GM19239 (cell line): ENCODE measurements at regions not wholly inside any gene's neighbourhood (a gene's known extent, or its start where the extent isn't known, plus 50 kb on each side); places are given as distances from the start of the nearest gene placed in this dataset.
"Not testable (repeated sequence)": the region's sequence is repeated elsewhere in the genome, so short reads cannot be mapped to it uniquely, and the experiment has no call there.

Experiments
- DNase-seq: peaks from one replicate; pipeline ENCODE4 v3.0.0; 2011; ENCODE audit warnings: low spot score; ENCODE audit not compliant: insufficient read length
- FAIRE-seq: peaks from 2 replicates; lab custom pipeline; 2011; peaks lifted over from hg19 to GRCh38; lab: Jason Lieb, UNC

GRCh38 chr21:17089091-17089491 is 423.8 kb upstream of the CXADR start:
- FAIRE-seq = no peak

DNA sequence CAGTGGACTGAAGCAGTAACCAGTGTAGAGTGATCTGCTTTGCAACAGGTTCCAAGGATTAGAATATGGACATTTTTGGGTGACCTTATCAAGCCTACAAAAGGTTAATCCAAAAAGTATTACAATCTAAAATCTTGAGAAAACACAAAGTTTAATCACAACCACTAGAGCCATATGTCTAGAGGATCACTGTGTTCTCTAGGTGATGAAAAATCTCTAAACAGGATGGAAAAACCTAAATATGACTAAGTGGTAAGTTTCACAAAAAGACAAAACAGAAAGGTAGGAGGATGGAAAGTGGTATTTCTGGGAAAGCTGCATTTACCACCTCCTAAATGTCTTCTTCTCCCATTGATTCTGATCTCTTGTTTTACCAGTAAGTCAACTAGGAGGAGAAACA is 411.1 kb upstream of the CXADR start:
- no peak for FAIRE-seq

More at GRCh38 chr21:17089091-17089491, 423.8 kb upstream of the CXADR start:
- DNase-seq = no peak

GRCh38 chr21:17105932-17106331 is 406.9 kb upstream of the CXADR start:
- FAIRE-seq (no peak), DNase-seq (no peak)

More for the DNA sequence above, 411.1 kb upstream of the CXADR start:
- no peak for DNase-seq

GRCh38 chr21:17114045-17114444 is 398.8 kb upstream of the CXADR start:
- DNase-seq (no peak), FAIRE-seq (no peak)

- no peak for FAIRE-seq
- no peak for DNase-seq
Measured at GRCh38 chr21:17118638-17119384, 394.0 kb upstream of the CXADR start.

DNA sequence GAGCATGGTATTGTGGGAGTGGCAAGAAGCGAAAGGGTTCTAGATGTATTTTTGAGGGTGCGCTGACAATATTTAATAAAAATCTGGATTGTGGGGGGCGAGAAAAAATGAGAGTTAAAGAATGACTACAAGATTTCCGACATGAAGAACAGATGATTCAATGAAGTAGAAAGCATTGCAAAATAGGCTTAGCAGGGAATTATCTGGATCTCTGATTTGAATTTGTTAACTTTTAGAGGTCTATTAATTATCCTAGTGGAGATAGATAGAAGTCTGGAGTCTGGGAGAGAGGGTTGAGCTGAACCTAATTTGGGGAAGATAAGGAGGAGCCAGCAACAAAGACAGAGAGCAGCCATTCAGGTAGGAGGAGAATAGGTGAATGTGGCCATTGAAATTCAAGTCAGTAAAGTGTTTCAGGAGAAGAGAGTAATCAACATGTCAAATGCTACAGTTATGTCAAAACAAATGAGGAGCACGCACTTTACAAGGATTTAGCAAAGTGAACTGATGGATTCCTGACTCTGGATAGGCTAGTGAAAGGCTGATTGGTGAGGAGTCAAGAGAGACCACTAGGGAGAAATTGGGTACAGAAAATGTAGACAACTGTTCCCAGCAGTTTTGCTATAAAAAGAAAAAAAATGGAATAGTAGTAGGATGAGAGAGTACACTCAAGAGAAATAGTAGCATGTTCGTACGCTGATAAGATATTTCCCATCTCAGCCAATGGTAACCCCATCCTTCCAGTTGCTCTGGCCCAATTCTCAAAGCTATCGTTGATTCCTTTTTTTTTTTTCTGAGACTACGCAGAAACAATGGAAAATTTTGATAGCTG is 393.2 kb upstream of the CXADR start:
- no peak for FAIRE-seq
- DNase-seq = no peak

GRCh38 chr21:17127395-17127794 is 385.4 kb upstream of the CXADR start:
- FAIRE-seq, DNase-seq: not testable (repeated sequence)

- no peak for FAIRE-seq
- no peak for DNase-seq
Measured at GRCh38 chr21:17128132-17128531, 384.7 kb upstream of the CXADR start.

- DNase-seq, FAIRE-seq: not testable (repeated sequence)
Measured at GRCh38 chr21:17139159-17139558, 373.7 kb upstream of the CXADR start.

DNA sequence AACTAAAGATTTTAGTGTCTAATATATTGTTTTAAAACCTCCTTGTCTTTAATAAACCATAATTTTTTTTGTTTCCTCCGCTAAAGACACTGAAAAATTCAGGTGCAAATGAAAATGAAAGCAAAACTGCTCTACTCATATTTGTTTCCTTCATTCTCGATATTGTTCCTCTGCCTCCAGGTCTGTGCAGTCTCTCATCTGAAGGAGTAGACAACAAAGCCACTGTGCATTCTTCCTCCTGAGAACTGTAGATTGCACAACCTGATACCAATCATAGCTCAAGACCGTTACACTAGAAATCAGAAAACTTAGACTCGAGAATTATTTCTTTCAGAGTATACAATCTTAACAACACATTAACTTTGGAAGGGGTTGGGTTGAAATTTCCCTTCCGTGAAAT is 373.1 kb upstream of the CXADR start:
- DNase-seq (no peak), FAIRE-seq (no peak)

GRCh38 chr21:17146426-17146825 is 366.4 kb upstream of the CXADR start:
- FAIRE-seq = no peak

GRCh38 chr21:17159697-17160096 is 353.1 kb upstream of the CXADR start:
- DNase-seq (no peak), FAIRE-seq (no peak)

More at GRCh38 chr21:17146426-17146825, 366.4 kb upstream of the CXADR start:
- DNase-seq = no peak

- DNase-seq (no peak), FAIRE-seq (no peak)
Measured at GRCh38 chr21:17185674-17186073, 327.2 kb upstream of the CXADR start.

DNA sequence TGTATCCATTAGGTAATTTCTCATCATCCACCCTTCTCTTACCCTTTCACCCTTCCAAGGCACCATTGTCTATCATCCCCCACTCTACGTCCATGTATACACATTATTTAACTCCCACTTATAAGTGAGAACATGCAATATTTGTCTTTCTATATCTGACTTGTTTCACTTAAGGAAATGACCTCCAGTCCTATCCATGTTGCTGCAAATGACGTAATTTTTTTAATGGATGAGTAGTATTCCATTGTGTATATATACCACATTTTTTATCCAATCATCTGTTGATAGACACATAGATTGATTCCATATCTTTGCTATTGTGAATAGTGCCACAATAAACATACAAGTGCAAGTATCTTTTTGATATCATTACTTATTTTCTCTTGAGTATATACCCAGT is 322.9 kb upstream of the CXADR start:
- no peak for FAIRE-seq
- no peak for DNase-seq

GRCh38 chr21:17191346-17191993 is 321.4 kb upstream of the CXADR start:
- DNase-seq = no peak
- FAIRE-seq = no peak

DNA sequence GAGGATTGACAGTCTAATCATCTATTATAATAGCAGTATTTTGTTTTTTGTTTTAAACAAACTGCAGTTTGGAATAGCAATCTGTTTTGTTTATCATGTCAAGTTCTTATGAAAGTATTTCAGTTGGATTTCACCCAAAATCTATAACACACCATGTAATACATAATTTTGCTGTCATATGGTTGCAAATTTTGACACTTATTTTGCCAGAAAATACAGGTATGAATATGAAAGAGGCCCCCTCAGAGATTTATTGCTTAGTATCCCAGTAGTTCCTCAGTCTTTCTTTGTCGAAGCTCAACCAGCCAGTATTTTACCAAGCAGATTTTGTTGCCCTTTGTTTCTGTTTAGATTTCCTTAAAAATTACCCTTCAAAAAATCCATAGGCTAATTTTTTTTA is 317.5 kb upstream of the CXADR start:
- FAIRE-seq = no peak
- DNase-seq = no peak

GRCh38 chr21:17195976-17196375 is 316.9 kb upstream of the CXADR start:
- FAIRE-seq (no peak), DNase-seq (no peak)

GRCh38 chr21:17196623-17197022 is 316.2 kb upstream of the CXADR start:
- DNase-seq (no peak), FAIRE-seq (no peak)

DNA sequence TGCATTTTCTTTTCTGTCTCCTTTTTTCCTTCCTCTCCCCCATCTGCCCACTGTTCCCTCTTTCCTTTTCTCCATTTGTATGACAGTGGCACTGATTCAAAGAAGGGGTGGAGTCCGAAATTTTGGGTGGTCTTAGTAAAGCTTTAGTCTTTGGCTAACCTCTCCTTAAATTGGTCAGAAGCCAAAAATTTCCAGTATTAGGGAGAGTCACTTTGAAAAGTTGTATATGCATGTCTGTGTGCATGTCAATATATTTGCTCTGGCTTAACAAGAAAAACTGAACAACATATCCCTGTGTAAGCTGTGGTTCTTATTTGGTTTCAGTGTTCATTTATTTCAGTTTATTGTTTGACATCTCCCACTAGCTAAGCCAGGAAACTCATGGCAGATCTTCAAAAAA is 314.8 kb upstream of the CXADR start:
- no peak for FAIRE-seq

DNA sequence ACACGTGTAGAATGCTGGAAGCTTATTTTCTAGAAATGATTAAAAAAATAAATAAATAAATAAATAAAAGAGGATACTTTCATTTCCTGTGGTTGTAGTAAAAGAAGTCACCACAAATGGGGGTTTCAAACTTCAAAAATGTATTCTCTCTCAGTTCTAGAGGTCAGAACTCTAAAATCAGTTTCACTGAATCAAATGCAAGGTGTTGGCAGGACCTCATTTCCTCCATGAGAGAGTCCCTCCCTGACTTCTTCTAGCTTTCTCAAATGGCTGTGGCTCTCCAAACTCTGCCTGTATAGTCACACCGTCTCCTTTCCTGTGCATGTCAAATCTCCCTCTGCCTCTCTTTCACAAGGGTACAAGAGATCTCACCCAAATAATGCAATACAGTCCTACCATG is 312.6 kb upstream of the CXADR start:
- DNase-seq (no peak), FAIRE-seq (no peak)

More for the DNA sequence above, 314.8 kb upstream of the CXADR start:
- no peak for DNase-seq

DNA sequence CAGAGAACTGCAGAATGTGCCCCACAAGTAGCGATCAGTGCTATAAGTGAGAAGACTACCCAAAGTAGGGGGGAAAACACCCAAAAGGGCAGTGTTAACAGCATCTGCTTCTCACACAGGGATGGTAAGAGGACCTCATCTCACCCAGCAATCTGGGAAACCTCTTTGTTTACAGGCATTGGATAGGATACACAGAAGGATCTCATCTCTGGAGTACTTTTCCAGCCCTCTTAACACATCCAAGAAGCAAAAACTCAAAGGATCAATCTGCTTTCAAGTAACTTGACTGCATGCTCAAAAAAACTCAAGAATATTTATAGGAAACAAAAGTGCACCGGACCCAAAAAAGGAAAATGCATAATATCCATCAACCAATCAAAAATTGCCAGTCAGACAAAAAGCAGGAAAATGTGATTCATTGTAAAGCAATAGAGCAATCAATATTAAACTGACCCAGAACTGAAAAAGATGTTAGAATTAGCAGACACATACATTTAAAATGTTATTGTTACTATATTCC is 311.0 kb upstream of the CXADR start:
- DNase-seq (no peak), FAIRE-seq (no peak)
